HG03575 (cell line): ENCODE measurements at regions not wholly inside any gene's neighbourhood (a gene's known extent, or its start where the extent isn't known, plus 50 kb on each side); places are given as distances from the start of the nearest gene placed in this dataset.
"Not testable (repeated sequence)": the region's sequence is repeated elsewhere in the genome, so short reads cannot be mapped to it uniquely, and the experiment has no call there.

Source experiments
- ATAC-seq: cut with Tn5 transposase; IDR thresholded peaks from one replicate; pipeline ENCODE4 v1.9.1; 2021; ENCODE audit not compliant: unreplicated experiment, insufficient number of reproducible peaks, low FRiP score; ENCODE audit errors: extremely low read depth

- no peak for ATAC-seq
Measured at GRCh38 chr5:17398431-17398830, 99.6 kb upstream of the TAF11L2 start.

GRCh38 chr5:17398866-17399835 lies 98.9 kb upstream of the TAF11L2 start:
- no peak for ATAC-seq

- no peak for ATAC-seq
Measured at GRCh38 chr5:17399931-17400330, 98.1 kb upstream of the TAF11L2 start.

GRCh38 chr5:17400724-17401469 lies 97.1 kb upstream of the TAF11L2 start:
- ATAC-seq, result no peak

GRCh38 chr5:17401470-17402288 lies 96.4 kb upstream of the TAF11L2 start:
- no peak for ATAC-seq

GRCh38 chr5:17402289-17403121 lies 95.5 kb upstream of the TAF11L2 start:
- ATAC-seq, result no peak

- ATAC-seq, result no peak
Measured at GRCh38 chr5:17403695-17404490, 94.1 kb upstream of the TAF11L2 start.

GRCh38 chr5:17405976-17406375 lies 92.1 kb upstream of the TAF11L2 start:
- ATAC-seq, result no peak

GRCh38 chr5:17406423-17406838 lies 91.6 kb upstream of the TAF11L2 start:
- ATAC-seq, result no peak

- no peak for ATAC-seq
Measured at GRCh38 chr5:17411436-17412402, 86.3 kb upstream of the TAF11L2 start.

- ATAC-seq, result no peak
Measured at GRCh38 chr5:17412760-17413671, 85.0 kb upstream of the TAF11L2 start.

GRCh38 chr5:17413691-17414090 lies 84.3 kb upstream of the TAF11L2 start:
- ATAC-seq, result no peak

GRCh38 chr5:17415321-17415758 lies 82.7 kb upstream of the TAF11L2 start:
- no peak for ATAC-seq

GRCh38 chr5:17416374-17416773 lies 81.7 kb upstream of the TAF11L2 start:
- ATAC-seq, result not testable (repeated sequence)

GRCh38 chr5:17424674-17425073 lies 73.4 kb upstream of the TAF11L2 start:
- ATAC-seq, result no peak
